NCI-H128 (cell line): ENCODE measurements at regions not wholly inside any gene's neighbourhood (a gene's known extent, or its start where the extent isn't known, plus 50 kb on each side); places are given as distances from the start of the nearest gene placed in this dataset.
A peak's percentile ranks its signal among the peaks of the same experiment; 100 is the strongest.
"Not testable (repeated sequence)": the region's sequence is repeated elsewhere in the genome, so short reads cannot be mapped to it uniquely, and the experiment has no call there.

ENCODE experiments used
- DNase-seq: peaks from one replicate; lab custom pipeline; 2025; ENCODE audit not compliant: unreplicated experiment; lab: John Stamatoyannopoulos, UW

DNA sequence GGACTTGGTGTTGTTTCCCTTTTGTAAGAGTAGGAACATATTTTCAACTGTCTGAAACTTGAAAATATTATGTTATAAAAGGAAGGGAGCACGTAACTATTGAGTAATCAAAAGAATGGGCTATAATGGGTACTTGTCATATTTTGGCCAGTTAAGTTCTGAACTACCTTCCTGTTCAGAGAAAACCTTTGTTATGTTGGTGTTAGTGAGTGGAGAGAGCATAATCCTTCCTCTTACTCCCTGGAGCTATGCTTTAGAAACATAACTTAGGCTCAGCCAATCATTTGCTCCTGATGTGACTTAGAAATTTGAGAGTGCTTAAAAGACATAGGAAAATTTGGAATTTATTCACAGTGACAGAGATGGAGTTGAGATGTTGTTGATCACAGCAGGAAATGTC, 482.5 kb upstream of the SPRY2 start:
- DNase-seq = no peak

DNA sequence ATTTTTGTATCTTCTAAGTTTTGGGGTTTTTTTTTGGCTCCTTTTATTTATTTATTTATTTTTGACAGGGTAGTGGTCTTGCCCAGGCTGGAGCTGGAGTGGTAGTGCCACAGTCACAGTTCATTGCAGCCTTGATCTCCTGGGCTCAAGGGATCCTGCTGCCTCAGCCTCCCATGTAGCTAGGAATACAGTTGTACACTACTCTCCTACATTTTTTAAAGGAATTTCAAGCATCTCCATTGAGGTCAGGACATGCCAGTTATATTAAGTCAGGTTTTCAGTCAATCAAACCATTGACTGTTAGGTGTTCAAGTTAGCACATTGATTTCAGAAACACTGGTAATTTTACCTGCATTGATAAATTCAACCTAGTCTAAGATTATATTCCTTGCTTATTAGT, 480.5 kb upstream of the SPRY2 start:
- DNase-seq = no peak

DNA sequence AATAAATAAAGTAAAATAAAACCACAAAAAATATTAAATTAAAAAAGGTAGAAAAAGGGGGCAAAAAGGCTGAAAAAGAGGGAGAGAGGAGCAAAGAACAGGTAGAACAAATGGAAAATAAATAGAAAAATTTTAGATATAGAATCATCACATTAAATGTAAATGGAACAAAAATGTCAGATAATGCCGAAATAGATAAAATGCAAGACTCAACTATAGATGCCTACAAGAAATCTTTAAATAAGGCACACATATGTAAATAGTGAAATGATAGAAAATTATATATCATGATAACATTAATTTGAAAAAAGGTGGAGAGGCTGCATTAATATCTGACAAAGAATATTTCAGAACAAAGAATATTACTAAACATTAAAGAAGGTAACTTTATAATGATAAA, 477.1 kb upstream of the SPRY2 start:
- no peak for DNase-seq

DNA sequence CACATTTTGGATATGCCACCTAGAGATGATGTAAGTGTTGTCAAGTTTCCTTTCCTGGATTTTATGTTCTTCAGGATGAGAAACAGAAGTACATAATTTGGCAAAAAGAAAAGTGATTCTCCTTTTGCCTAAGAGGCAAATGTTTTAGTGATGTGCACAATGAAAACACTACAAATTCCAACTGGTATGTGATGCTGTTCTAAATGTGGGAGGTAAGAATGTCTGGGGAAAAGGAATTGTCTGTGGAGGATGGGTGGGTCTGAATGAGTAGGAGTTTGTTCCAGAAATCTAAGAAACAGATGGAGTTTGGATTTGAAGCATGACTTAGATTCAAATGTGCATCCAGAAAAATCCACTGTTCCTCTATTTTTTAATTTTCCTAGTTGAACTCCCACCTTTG, 473.6 kb upstream of the SPRY2 start:
- no peak for DNase-seq

DNA sequence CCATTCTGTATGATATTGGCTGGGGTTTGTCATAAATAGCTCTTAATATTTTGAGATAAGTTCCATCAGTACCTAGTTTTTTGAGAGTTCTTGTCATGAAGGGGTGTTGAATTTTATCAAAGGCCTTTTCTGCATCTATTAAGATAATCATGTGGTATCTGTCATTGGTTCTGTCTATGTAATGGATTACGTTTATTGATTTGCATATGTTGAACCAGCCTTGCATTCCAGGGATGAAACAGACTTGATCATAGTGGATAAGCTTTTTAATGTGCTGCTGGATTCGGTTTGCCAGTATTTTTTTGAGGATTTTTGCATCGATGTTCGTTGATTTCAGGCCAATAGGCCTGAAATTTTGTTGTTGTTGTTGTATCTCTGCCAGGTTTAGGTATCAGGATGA, 469.4 kb upstream of the SPRY2 start:
- not testable (repeated sequence) for DNase-seq

DNA sequence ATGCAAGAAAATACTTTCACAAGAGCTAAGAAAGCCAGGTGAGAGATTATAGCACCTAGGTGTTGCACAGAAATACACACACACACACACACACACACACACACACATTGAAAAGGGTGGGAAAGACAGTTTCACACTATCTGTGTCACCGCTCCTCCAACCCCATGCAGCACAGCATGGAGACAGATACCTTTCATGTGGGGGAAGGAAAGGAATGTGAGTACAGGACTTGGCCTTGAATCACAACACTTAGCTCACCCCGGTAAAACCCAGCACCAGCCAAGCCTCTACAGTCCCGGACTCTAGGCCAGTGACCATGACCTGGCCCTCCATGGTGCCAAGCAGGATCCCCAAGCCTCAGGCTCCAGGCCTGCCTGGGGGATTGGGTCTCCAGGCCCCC, 462.0 kb upstream of the SPRY2 start:
- no peak for DNase-seq

DNA sequence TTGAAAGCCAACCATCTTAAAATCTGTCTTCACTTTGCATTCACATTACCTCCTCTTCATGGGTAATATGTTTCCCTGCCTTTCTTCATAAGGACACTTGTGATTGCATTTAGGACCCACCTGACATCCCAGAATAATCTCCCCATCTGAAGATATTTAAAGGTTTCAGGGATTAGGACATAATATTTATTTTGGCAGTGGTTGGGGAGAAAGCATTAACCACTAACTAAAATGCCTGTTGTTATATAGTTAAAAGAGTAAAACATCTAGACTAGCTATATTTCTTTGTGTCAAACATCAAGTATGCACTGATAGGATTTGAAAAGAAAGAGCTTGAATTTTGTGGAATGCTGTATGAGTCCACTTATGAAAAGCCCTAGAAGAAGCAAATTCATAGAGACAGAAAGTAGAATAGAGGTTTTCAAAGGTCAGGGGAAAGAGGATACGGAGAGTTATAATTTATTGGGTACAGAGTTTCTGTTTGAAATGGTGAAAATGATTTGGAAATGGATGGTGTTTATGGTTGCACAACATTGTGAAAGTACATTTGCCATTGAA, 457.7 kb upstream of the SPRY2 start:
- DNase-seq = no peak

DNA sequence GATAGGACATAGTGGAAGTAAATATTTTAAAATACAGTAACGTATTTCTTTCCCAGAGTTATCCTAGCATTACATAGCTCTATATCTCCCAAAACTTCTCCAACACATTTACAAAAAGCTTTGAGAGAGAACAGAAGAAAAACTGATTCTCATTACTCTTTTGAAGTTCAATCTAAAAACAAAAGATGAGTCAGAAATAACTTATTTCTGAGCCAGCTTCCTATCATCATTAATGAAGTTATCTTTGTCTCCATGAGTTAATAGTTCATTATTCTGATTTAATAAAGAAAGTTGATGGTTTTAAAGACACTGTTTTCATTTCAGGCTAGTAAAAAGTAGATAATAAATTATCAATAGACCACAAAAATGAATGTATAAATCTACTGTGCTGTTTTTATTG, 446.7 kb upstream of the SPRY2 start:
- DNase-seq = no peak

DNA sequence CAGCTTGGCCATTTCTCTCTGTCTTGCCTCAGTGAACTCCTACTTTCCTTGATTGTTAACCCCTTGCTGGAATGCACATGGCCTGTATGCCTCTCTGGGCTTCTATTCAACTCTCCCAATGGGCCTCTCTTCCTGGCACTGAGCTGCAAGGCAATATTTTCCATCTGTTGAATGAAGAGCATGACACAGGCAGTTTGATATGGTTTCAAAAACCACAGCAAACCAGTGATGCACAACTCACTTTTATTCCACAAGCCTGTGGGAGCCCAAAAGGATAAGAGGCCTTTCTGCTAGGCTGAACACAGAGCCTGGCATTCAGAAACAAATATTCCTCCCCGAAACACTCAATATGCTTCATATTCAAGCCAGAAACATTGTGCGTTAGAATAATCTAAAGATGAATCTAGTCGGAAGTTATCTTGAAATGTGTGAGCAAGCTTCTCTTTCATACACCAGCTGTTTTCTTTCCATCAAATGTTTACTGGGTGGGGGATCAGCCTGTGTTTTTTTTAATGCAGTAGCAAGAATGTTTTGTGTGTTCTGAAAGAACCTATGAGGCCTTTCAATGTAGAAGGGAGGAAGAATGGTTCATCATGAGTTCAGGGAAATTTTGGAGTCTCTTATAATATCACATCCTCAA, 443.1 kb upstream of the SPRY2 start:
- no peak for DNase-seq

DNA sequence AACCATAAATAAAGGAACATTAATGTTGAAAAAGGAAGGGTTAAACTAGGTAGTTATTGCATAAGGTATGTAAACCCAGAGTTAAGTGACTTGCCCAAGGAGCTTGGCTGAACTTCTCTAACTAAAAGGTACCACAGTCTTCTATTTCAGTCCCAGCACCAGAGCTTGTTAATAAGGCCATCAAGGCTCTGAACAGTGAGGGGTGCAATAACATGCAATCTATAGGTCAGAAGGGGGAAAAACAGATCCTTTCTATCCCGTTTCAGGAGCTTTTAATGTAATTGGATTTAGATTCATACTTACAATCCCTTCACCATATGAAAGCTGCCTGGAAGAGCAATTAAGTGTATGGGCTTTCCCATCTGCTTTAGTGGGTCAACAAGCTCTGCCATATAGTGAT, 441.5 kb upstream of the SPRY2 start:
- no peak for DNase-seq

DNA sequence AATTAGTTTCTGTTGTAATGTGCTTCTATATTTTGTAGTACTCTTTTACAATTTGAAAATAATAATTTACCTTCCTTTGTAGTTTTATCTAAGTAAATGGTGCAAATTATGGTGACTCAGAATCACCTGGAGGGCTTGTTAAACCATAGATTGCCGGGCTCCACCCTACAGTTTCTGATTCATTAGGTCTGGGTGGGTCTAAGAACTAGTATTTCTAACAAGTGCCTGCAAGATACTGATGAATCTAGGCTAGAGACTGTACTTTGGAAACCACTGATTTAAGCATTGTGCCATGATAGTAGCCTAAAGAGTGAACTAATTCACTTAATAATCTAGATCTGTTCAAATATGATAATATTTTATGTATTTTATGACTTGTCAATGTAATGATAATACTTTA, 437.4 kb upstream of the SPRY2 start:
- no peak for DNase-seq

DNA sequence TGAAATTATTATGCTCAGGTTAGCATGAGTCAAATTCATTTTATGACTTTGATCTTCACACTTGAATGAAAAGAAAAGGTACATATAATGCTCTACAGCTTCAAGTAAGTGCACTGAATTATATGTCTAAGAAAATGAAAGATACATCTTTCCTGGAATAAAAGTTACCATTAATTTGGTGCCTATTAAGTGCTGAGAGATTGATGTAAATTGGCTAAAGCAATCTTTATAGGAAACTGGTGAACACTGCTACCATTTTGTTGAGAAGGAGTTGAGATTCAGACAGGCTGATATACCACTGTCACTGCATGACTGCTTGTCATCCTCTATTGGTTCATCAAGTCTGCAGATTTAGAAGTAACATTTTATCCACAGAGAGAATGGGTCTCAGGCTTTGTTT, 416.8 kb upstream of the SPRY2 start:
- no peak for DNase-seq

DNA sequence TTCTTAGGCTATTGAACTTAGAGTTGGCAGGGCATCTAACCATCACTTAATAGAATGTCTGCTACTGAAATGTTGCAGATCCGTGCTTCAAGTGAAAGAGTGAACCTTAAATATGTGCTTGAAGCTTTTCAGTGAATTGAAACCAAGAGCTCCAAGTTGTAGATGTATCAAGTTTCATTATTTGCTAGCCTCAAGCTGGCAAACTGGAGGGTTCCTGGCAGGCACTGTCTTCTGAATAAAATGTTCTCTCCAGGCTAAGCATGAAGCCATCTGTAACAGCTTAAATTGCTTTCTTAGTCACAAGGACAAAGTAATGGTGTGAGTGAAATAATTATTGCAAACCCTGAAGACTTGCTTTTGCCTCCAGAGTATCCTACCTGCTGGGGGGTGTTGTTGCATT, 415.0 kb upstream of the SPRY2 start:
- peak; percentile 52 for DNase-seq

DNA sequence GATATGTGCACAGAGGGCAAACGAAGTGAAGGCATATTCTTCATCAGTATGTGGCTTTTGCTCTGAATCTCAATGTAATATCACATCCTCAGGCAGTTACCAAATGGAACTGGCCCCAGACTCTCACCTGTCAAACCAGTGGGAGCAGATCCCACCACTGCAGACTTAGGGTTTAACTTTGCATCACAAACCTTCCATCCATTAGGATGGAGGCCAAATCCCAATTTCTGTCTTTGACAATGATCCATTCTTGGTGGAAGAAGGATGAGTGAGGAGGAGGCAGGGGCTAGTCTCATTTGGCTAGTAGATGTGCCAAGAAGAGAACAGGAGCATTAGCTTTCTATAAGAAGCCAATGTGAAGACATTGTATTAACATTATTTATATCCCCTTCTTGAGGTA, 413.5 kb upstream of the SPRY2 start:
- no peak for DNase-seq

DNA sequence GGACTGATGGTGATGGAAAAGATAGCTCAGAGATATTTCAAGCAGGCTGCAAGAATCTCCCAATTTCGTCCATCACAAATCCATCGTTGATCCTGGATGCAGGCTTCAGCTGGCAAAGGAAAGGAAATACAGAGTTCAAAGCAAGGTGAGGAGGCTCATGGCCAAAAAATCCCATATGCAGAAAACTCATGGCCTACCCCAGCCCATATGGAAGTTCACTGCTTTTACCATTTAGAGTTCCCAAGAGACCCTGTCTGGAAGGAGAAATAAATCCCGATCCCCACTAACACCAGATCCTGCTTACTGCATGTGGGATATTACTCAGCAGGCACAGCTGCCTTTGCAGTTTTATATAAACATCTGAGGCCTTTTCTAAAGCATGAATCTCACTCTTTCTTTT, 412.9 kb upstream of the SPRY2 start:
- no peak for DNase-seq

DNA sequence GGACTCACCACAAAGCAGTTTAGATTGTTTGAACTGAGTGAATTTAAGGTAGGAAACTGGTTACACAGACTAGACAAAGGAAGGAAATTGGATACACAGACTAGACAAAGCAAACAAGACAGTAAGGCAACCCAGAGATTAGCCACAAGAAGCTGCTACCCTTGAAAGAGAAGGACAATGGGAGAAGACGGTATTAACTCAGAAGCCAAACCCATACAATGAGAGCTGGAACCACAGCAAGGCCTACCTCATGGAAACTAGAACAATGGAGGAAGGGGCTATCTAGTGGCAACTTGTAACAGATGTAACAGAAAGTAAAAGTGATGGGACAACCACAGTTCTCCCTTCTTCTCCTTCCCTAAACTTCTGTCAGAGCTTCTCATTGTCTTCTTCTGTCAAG, 410.9 kb upstream of the SPRY2 start:
- no peak for DNase-seq

DNA sequence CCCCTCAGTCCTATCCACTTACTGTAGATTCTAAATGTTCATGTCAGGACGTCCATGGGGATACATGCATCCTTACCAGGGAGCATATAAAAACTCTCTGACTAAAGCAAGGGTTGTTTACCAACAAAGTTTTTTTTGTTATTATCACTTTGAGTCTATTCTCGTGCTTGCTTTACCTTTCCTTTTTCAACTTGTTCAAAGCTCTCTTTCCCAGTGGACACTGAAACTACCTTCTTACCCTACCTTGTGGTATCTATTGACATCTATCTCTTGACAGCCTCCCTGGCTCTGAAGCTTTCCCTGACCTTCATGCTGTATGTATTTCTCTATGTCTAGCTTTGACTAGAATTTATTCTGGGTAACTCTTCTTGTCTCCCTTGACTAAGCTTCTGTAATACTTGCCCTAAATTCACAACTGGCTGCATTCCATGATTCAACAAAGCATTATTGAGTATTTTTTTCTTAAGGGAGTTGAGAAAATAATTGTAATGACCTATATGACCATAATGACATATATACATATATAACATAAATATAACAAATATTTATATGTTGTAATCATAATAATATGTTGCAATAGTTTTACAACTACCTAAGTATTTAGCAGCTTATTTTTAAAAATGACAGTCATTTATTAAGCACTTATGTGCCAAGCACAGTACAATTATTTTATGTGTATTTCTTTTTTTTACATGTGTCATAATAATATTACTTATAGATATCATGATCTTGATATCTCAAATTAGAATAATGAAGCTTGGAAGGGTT, 403.4 kb upstream of the SPRY2 start:
- DNase-seq = no peak

DNA sequence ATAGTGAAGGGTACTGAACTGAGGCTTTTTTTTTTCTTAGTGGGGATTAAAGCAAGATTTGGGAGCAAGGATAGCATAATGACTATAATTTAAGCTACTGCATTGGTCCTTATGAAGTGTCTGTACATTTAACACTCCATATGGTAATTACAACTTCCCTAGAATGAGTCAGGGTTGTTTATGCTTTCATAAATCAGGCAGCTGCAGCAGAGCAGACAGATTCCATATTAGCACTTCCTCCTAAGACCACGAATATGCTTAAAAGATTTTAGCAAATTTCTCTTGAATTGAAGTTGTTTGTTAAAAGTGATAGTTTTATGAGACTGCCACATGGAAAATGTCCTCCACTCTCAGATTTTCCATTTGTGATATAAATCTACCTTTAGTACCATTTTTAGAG, 401.1 kb upstream of the SPRY2 start:
- no peak for DNase-seq

DNA sequence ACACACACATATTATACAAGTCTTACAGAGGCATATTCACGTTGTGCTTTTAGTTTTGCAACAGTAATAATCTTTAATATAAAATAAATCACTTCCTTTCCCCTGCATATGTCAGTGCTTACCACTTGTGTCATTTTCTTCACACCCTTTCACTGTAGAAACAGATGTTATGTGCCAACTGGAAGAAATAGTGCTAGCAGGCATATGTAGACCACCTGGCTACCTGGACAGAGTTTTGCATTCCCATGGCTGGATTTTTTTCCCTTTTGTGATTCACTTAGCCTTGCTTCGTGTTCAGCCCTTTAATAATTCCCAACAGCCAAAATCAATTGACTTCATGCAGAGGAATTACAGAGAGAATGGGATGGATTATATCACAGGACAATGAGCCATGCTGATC, 399.1 kb upstream of the SPRY2 start:
- no peak for DNase-seq

DNA sequence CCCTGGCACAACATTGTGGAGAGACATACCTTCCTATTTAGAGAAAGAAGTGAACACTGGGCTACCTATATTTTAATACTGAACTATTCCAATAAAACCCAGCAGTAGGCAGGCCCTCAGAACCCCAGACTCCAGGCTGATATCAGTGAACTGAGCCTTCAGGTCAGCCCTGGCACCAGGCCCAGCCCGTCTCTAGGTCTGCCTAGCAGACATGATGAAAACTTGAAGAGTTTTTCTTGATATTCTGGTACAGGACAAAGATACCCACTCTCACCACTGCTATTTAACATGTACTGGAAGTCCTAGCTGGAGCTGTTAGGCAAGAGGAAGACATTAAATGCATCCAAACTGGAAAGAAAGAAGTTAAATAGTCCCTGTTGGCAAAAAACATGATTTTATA, 396.6 kb upstream of the SPRY2 start:
- DNase-seq = no peak

DNA sequence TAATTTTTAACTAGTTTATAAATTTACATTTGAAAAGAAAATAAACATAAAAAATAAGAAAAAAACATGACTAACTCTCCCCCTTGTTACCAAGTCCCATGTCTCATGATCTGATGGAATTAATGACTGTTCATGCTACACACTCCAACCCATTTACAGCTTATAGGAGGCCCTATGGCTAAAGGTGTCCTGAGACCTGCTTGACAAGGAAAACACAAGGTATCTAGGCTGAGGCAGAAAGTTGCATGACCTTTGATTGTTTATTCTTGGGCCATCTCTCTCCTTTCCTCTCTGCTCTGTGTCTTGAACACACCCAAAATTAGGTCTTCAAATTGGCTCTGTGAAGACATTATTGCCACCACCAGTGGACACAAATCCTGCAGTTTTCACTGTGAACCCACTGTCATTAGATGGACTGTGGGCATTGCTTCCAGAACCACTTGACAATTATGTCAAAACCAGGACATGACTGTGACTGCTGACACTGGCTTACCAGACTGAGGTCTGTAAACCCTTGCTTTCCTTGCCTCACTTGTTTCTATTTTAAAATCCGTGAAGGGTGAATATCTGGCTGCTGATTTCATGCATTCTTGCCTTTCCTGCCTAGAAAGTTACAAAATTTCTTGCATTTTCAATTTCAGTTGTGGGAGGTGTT, 386.5 kb upstream of the SPRY2 start:
- DNase-seq = no peak

DNA sequence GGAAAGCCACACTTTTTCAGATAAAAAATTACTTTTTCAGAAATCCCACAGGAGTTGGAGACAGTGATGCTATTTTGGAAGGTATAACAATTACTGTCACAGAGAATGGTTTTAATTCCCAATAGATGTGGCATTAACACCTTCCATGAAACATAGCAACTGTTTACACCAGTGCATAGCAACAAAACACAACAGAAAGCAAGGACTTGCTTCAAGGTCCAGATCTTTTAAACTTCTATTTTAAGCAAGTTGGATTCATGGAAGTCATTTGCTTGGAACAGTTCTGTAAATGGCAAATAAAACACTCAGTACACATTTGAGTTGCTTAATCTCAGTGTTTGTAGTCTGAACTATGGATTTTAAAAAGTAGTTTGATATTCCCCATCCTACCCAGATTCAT, 385.9 kb upstream of the SPRY2 start:
- no peak for DNase-seq
